ENCODE measurements at regions not wholly inside any gene's neighbourhood (a gene's known extent, or its start where the extent isn't known, plus 50 kb on each side); places are given as distances from the start of the nearest gene placed in this dataset.

DNA sequence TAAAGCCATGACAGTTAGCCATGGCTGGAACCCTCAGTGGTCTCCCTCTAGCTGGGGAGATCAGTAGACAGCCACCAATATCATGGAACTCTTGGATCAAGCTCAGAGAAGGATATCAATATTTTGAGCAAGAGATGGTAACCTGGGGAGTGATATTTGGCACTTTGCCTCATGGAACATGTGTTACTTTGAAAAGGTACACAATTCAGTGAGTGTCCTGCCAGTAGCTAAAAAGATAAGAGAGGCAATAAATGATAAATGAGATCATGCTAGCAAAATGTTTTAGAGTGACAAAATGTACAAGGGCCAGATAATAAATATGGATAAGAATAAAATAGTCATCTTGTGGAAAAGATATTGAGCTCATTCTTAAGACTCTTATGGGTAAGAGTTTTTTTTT is 1618.7 kb downstream of the OLFM4 start:
- Histone ChIP-seq H3K9ac (ENCODE audit: insufficient read depth in 1 of 2, low read length in 2 of 2) (no peak overlapping the region), H3K36me3 (ENCODE audit: control insufficient read depth in 4 of 4, insufficient read depth in 4 of 4, low read length in 4 of 4) (no peaks in the 10 kb centered on the region), H3K9me3 (ENCODE audit: control insufficient read depth in 4 of 4, insufficient read depth in 3 of 4, low read length in 3 of 4) (peaks cover 0 to 3% (median 1%) of the 10 kb centered on the region in 4 donors), H3K27ac (ENCODE audit: low read depth in 1 of 2, low read length in 1 of 2) (no peak overlapping the region), H3K27me3 (ENCODE audit: control insufficient read depth in 3 of 3, insufficient read depth in 3 of 3, low read length in 2 of 3) (no peaks in the 10 kb centered on the region), H3K4me1 (ENCODE audit: control insufficient read depth in 5 of 5, insufficient read depth in 5 of 5, low read length in 5 of 5) (no peaks in the 10 kb centered on the region), H3K4me3 (no peak overlapping the region)
- DNase-seq: no peak
- no peak for ATAC-seq (ENCODE audit: insufficient read depth, low FRiP score)
- TF ChIP-seq, protein P1, sequence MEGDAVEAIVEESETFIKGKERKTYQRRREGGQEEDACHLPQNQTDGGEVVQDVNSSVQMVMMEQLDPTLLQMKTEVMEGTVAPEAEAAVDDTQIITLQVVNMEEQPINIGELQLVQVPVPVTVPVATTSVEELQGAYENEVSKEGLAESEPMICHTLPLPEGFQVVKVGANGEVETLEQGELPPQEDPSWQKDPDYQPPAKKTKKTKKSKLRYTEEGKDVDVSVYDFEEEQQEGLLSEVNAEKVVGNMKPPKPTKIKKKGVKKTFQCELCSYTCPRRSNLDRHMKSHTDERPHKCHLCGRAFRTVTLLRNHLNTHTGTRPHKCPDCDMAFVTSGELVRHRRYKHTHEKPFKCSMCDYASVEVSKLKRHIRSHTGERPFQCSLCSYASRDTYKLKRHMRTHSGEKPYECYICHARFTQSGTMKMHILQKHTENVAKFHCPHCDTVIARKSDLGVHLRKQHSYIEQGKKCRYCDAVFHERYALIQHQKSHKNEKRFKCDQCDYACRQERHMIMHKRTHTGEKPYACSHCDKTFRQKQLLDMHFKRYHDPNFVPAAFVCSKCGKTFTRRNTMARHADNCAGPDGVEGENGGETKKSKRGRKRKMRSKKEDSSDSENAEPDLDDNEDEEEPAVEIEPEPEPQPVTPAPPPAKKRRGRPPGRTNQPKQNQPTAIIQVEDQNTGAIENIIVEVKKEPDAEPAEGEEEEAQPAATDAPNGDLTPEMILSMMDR (IDR thresholded peaks at IDR 0.05; ENCODE audit: control extremely low read depth, extremely low read depth): no peak

DNA sequence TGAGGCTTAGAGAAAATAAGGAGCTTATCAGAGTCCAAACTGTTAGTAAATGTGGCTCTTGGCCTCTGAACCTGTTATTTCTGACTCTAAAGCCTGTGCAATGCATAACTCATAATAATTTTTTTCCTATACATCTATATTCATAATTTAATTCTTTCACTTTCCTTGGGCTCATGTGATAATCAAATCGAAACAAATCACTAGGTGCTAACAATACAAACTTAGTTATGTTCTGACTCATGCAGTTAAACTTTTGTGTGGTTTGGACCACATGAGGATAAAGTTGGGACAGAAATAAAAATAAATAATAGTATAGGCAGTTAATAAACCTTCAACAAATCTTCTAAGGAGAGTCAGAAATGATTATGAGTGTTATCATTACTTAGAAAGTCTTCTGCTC is 1629.0 kb downstream of the OLFM4 start:
- Histone ChIP-seq H3K9me3 (ENCODE audit: control insufficient read depth in 4 of 4, insufficient read depth in 3 of 4, low read length in 3 of 4) (no peaks in the 10 kb centered on the region), H3K27ac (ENCODE audit: low read depth in 1 of 2, low read length in 1 of 2) (no peak overlapping the region), H3K4me3 (no peak overlapping the region), H3K36me3 (ENCODE audit: control insufficient read depth in 4 of 4, insufficient read depth in 4 of 4, low read length in 4 of 4) (no peaks in the 10 kb centered on the region), H3K27me3 (ENCODE audit: control insufficient read depth in 3 of 3, insufficient read depth in 3 of 3, low read length in 2 of 3) (no peaks in the 10 kb centered on the region), H3K4me1 (ENCODE audit: control insufficient read depth in 5 of 5, insufficient read depth in 5 of 5, low read length in 5 of 5) (no peaks in the 10 kb centered on the region), H3K9ac (ENCODE audit: insufficient read depth in 1 of 2, low read length in 2 of 2) (no peak overlapping the region)
- TF ChIP-seq, protein P1 (IDR thresholded peaks at IDR 0.05; ENCODE audit: control extremely low read depth, extremely low read depth): no peak
- no peak for DNase-seq
- 85 to 91% methylated on average over 1 of the region's 1 CpG for WGBS, 2 donors
- no peak for ATAC-seq (ENCODE audit: insufficient read depth, low FRiP score)

DNA sequence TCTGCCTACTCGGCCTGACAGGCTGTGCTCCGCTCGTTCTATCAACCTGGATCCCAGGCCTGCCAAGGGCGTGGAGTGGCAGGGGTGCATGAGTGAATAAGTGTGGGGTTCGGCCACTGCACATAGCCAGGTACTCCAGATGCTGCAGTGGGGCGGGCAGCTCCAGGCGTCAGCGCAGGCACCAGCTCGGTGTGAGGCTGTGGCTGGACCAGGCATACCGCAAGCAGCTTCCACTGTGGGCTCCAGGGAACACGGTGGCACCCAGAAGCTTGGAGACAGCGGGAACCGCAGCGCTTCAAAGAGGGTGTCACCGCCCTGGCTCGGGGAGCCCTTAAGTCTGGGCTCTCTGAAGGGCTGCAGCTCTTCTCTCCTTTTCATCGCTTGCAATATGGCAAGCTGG is 1630.2 kb downstream of the OLFM4 start:
- Histone ChIP-seq H3K9ac (ENCODE audit: insufficient read depth in 1 of 2, low read length in 2 of 2) (no peak overlapping the region), H3K4me3 (no peak overlapping the region), H3K27me3 (ENCODE audit: control insufficient read depth in 3 of 3, insufficient read depth in 3 of 3, low read length in 2 of 3) (no peaks in the 10 kb centered on the region), H3K4me1 (ENCODE audit: control insufficient read depth in 5 of 5, insufficient read depth in 5 of 5, low read length in 5 of 5) (no peaks in the 10 kb centered on the region), H3K9me3 (ENCODE audit: control insufficient read depth in 4 of 4, insufficient read depth in 3 of 4, low read length in 3 of 4) (no peaks in the 10 kb centered on the region), H3K27ac (ENCODE audit: low read depth in 1 of 2, low read length in 1 of 2) (no peak overlapping the region), H3K36me3 (ENCODE audit: control insufficient read depth in 4 of 4, insufficient read depth in 4 of 4, low read length in 4 of 4) (no peaks in the 10 kb centered on the region)
- no peak for DNase-seq
- ATAC-seq (ENCODE audit: insufficient read depth, low FRiP score): no peak
- TF ChIP-seq, protein P1 (IDR thresholded peaks at IDR 0.05; ENCODE audit: control extremely low read depth, extremely low read depth): no peak
- WGBS, 2 donors: 92 to 96% methylated on average over 17 of the region's 17 CpGs

DNA sequence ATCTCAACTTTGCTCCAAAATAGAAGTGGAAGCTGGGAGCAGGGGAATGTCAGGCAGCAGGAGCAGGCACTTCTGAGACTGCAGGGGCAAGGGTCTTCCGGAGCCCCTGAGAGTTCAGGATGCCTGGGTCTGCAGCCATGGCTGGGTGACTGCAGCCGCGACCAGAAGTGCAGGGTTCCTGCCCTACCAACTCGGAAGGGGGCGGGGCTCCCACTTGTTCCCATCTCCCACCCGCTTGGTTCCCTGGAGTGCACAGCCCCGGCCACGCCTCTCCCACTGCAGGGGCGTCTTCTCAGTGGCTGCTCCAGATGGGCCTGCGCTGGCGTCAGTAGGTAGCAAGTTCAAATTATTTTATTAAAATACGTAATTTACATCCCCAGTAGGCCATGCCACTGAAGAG is 1631.7 kb downstream of the OLFM4 start:
- Histone ChIP-seq H3K27ac (ENCODE audit: low read depth in 1 of 2, low read length in 1 of 2) (no peak overlapping the region), H3K9ac (ENCODE audit: insufficient read depth in 1 of 2, low read length in 2 of 2) (no peak overlapping the region), H3K27me3 (ENCODE audit: control insufficient read depth in 3 of 3, insufficient read depth in 3 of 3, low read length in 2 of 3) (no peaks in the 10 kb centered on the region), H3K4me1 (ENCODE audit: control insufficient read depth in 5 of 5, insufficient read depth in 5 of 5, low read length in 5 of 5) (no peaks in the 10 kb centered on the region), H3K4me3 (no peak overlapping the region), H3K9me3 (ENCODE audit: control insufficient read depth in 4 of 4, insufficient read depth in 3 of 4, low read length in 3 of 4) (no peaks in the 10 kb centered on the region), H3K36me3 (ENCODE audit: control insufficient read depth in 4 of 4, insufficient read depth in 4 of 4, low read length in 4 of 4) (no peaks in the 10 kb centered on the region)
- TF ChIP-seq, protein P1 (IDR thresholded peaks at IDR 0.05; ENCODE audit: control extremely low read depth, extremely low read depth): no peak
- no peak for DNase-seq
- ATAC-seq (ENCODE audit: insufficient read depth, low FRiP score): no peak
- 92 to 95% methylated on average over 12 of the region's 12 CpGs for WGBS, 2 donors

Data from lung (tissue), 11 donors.